Omental fat pad (tissue), 3 donors: ENCODE measurements at regions not wholly inside any gene's neighbourhood (a gene's known extent, or its start where the extent isn't known, plus 50 kb on each side); places are given as distances from the start of the nearest gene placed in this dataset.
"Not testable (repeated sequence)": the region's sequence is repeated elsewhere in the genome, so short reads cannot be mapped to it uniquely, and the experiment has no call there.

Experiments used
- ATAC-seq: fragments of 150-250 bp; one replicate; pipeline ENCODE4 v1.9.1; 2016; ENCODE audit warnings: mild to moderate bottlenecking, moderate library complexity; ENCODE audit not compliant: low FRiP score
- DNase-seq: peaks from one replicate; pipeline ENCODE4 v3.0.0-alpha.2; 2019; ENCODE audit warnings: low spot score
- CTCF ChIP-seq, 3 donors: fragments of 450-650 bp; IDR thresholded peaks; one replicate each; pipeline ENCODE4 v1.5.1; 2016 to 2017; ENCODE audit warnings: antibody characterized with exemption in 3 of 3, mild to moderate bottlenecking in 3 of 3, moderate library complexity in 2 of 3

GRCh38 chr21:13937236-13937635 lies 273.5 kb downstream of the LIPI start:
- no peak for TF ChIP-seq CTCF (IDR thresholded peaks at IDR 0.05)
- DNase-seq: no peak
- ATAC-seq: no peak

- not testable (repeated sequence) for DNase-seq, ATAC-seq
Measured at GRCh38 chr21:13936033-13936937, 274.5 kb downstream of the LIPI start.

GRCh38 chr21:13935396-13936032 lies 275.2 kb downstream of the LIPI start:
- not testable (repeated sequence) for ATAC-seq, DNase-seq

- DNase-seq, ATAC-seq: not testable (repeated sequence)
Measured at GRCh38 chr21:13934887-13935342, 275.8 kb downstream of the LIPI start.

- ATAC-seq, DNase-seq: not testable (repeated sequence)
Measured at GRCh38 chr21:13923175-13923574, 287.6 kb downstream of the LIPI start.

DNA sequence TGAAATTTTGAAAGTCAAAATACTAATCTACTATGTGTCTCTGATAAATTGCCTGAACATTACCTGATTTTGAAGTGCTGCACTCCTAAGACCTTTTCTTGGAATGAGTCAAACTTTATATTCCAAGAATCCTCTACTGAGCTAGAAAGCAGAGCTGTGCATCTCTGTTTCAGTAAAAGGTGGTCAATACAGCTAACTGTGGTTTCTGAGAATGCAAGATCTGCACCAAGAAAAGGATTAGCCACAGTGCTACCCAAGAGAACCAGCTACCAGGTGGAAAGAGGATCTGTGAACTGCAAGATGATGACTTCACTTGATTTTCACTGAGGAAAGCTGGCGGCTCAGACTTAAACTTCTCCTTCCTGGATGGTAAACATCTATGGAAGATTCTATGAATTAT lies 289.3 kb downstream of the LIPI start:
- ATAC-seq, DNase-seq: not testable (repeated sequence)

DNA sequence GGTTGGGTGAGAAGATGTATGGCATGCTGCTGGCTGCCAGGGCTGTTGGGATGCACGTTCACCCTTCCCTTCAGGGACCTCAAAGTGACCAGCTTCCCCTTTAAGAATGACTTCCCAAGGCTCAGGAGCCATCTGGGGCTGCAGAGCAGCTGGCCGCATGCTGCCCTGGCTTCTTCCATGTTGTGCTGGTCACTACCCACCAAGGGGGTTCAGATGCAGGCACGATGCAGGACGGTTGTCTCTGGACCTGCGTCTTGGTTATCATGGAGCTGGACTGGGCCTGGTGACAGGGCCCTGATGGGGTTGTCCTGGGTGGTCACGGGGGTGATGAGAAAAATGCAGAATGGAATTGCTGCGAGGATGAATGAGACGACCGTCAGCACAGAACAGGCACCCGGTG lies 297.8 kb downstream of the POTED start:
- DNase-seq, ATAC-seq: not testable (repeated sequence)

DNA sequence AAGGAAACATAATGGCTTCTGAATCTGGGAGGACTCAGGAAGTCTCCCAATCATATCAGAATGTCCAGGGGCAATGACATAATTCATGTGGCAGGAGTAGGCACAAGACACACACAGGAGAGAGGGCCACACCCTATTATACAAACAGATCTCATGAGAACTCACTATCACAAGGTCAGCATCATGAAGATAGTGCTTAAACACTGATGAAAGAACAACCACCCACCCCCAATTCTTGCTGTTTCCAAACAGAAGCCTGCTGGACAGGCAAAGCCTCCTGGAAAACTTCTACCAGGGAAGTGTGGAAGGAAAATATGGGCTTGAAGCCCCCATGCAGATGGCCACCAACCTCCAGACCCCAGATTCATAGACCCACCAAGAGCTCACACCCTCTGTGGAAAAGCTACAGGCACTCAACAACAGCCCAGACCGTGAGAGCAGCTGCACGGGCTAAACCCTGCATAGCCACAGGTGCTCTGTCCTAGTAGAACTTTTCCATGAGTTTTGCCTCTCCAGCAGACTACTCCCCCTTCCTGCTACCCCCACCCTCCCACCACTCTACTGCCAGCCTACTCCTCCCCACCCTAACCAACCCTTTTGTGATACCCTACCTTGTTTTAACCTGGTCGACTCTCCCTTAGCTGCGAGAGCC lies 287.1 kb downstream of the POTED start:
- not testable (repeated sequence) for DNase-seq, ATAC-seq

- not testable (repeated sequence) for ATAC-seq, DNase-seq
Measured at GRCh38 chr21:13893617-13894016, 284.0 kb downstream of the POTED start.

- not testable (repeated sequence) for DNase-seq, ATAC-seq
Measured at GRCh38 chr21:13893025-13893424, 283.4 kb downstream of the POTED start.

- ATAC-seq, DNase-seq: not testable (repeated sequence)
Measured at GRCh38 chr21:13892146-13892751, 282.7 kb downstream of the POTED start.

DNA sequence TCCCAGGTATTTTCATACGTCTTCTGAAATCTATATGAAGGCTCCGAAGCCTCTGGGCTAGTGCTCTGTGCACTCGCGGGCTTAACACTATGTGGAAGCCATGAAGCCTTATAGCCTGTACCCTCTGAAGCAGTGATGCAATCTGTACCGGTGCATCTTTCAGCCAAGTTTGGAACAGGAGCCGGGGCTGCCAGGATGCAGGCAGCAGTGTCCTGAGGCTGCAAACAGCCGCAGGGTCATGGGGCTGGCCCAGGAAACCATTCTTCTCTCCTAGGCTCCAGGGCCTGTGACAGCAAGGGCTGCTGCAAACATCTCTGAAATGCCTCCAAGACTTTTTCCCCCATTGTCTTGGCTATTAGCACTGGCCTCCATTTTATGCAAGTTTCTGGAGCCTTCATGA lies 279.6 kb downstream of the POTED start:
- not testable (repeated sequence) for DNase-seq, ATAC-seq

DNA sequence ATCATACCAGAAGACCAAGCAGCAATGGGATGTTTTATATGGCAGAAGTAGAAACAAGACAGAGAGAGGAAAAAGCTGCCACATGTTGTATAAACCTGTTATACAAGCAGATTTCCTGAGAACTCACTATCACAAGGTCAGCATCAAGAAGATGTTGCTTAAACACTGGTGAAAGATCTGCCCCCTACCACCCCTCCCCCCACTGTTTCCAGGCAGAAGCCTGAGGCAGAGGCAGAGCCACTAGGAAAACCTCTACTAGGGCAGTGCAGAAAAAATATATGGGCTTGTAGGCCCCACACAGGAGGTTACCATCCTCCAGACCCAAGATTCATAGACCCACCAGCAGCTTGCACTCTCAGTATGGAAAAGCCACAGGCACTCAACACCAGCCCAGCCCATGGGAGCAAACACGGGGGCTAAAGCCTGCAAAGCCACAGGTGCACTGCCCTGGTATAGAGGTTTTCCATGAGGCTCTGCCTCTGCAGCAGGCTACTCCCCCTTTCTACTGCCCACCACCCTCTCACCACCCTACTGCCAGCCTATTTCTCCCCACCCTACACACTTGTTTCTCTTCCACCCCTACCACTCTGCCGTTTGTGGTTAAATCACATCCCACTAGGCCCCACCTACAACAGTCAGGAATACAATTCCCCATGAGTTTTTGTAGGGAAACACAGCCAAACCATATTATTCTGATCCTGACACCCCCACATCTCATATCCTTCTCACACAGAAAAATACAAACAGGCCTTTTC lies 274.2 kb downstream of the POTED start:
- not testable (repeated sequence) for ATAC-seq, DNase-seq

- not testable (repeated sequence) for ATAC-seq
Measured at GRCh38 chr21:13877503-13877902, 267.9 kb downstream of the POTED start.

GRCh38 chr21:13876999-13877398 lies 267.4 kb downstream of the POTED start:
- ATAC-seq, DNase-seq: not testable (repeated sequence)

More at GRCh38 chr21:13877503-13877902, 267.9 kb downstream of the POTED start:
- DNase-seq: not testable (repeated sequence)

- ATAC-seq, DNase-seq: not testable (repeated sequence)
Measured at GRCh38 chr21:13874001-13874400, 264.4 kb downstream of the POTED start.
